Activated T-cell treated with anti-CD3 and anti-CD28 coated beads, Interleukin-2, amount 50 U/mL, for 72 hours (primary cell): ENCODE measurements at regions not wholly inside any gene's neighbourhood (a gene's known extent, or its start where the extent isn't known, plus 50 kb on each side); places are given as distances from the start of the nearest gene placed in this dataset.
"Not testable (repeated sequence)": the region's sequence is repeated elsewhere in the genome, so short reads cannot be mapped to it uniquely, and the experiment has no call there.

Experiments used
- ATAC-seq, 2 donors: fragments of 150-1000 bp; cut with Tn5 transposase; replicated peaks in 1 of 2; 2 replicates each; pipeline ENCODE4 v1.10.0; 2021; ENCODE audit warnings: moderate library complexity in 2 of 2, mild to moderate bottlenecking in 1 of 2
- DNase-seq, 2 donors: peaks; one replicate each; pipeline ENCODE4 v3.0.0; 2021 to 2022; ENCODE audit warnings: mixed read lengths in 1 of 2
- H3K27ac Mint-ChIP-seq: one replicate; pipeline ENCODE4 v1.8.0; 2022; ENCODE audit warnings: mild to moderate bottlenecking, moderate library complexity, mixed read lengths
- H3K27me3 Mint-ChIP-seq: one replicate; pipeline ENCODE4 v1.8.0; 2022; ENCODE audit warnings: low read depth, mixed read lengths
- H3K36me3 Mint-ChIP-seq, 2 donors: one replicate each; pipeline ENCODE4 v1.8.0; 2022; ENCODE audit warnings: mixed read lengths in 2 of 2, mild to moderate bottlenecking in 1 of 2; ENCODE audit not compliant: insufficient read depth in 2 of 2
- H3K4me1 Mint-ChIP-seq: one replicate; pipeline ENCODE4 v1.8.0; 2022; ENCODE audit warnings: low read depth, mixed read lengths
- H3K4me3 Mint-ChIP-seq, 2 donors: one replicate each; pipeline ENCODE4 v1.8.0; 2022; ENCODE audit warnings: mild to moderate bottlenecking in 2 of 2, mixed read lengths in 2 of 2, moderate library complexity in 2 of 2
- H3K9me3 Mint-ChIP-seq, 2 donors: one replicate each; pipeline ENCODE4 v1.8.0; 2022; ENCODE audit warnings: mixed read lengths in 2 of 2

GRCh38 chr16:79835194-79835593, 234.7 kb upstream of the MAF start:
- no peak for ATAC-seq
- Mint-ChIP-seq H3K36me3 (no peaks in the 10 kb centered on the region), H3K27ac (no peak overlapping the region), H3K27me3 (no peaks in the 10 kb centered on the region), H3K4me3 (no peak overlapping the region), H3K4me1 (no peaks in the 10 kb centered on the region), H3K9me3 (peaks cover 0 to 2% of the 10 kb centered on the region in 2 donors)
- DNase-seq = no peak

- ATAC-seq = no peak
- no peak overlapping the region for H3K27ac Mint-ChIP-seq
- H3K4me3 Mint-ChIP-seq = no peak overlapping the region
- H3K27me3 Mint-ChIP-seq = no peaks in the 10 kb centered on the region
- DNase-seq = no peak
- no peaks in the 10 kb centered on the region for H3K4me1 Mint-ChIP-seq
- H3K36me3 Mint-ChIP-seq = no peaks in the 10 kb centered on the region
- peaks cover 0 to 2% of the 10 kb centered on the region in 2 donors for H3K9me3 Mint-ChIP-seq
Measured at GRCh38 chr16:79834720-79835119, 234.2 kb upstream of the MAF start.

GRCh38 chr16:79834003-79834402, 233.5 kb upstream of the MAF start:
- not testable (repeated sequence) for H3K36me3 Mint-ChIP-seq, ATAC-seq, H3K9me3 Mint-ChIP-seq, H3K27me3 Mint-ChIP-seq, H3K27ac Mint-ChIP-seq, DNase-seq, H3K4me1 Mint-ChIP-seq, H3K4me3 Mint-ChIP-seq

GRCh38 chr16:79833559-79833958, 233.0 kb upstream of the MAF start:
- ATAC-seq = no peak
- Mint-ChIP-seq H3K27ac (no peak overlapping the region), H3K9me3 (peaks cover 0 to 2% of the 10 kb centered on the region in 2 donors), H3K27me3 (no peaks in the 10 kb centered on the region), H3K4me1 (no peaks in the 10 kb centered on the region), H3K4me3 (no peak overlapping the region), H3K36me3 (no peaks in the 10 kb centered on the region)
- DNase-seq = no peak

- ATAC-seq (no peak), DNase-seq (no peak)
- no peaks in the 10 kb centered on the region for H3K9me3 Mint-ChIP-seq
- no peaks in the 10 kb centered on the region for H3K36me3 Mint-ChIP-seq
- no peaks in the 10 kb centered on the region for H3K27me3 Mint-ChIP-seq
- no peaks in the 10 kb centered on the region for H3K4me1 Mint-ChIP-seq
- no peak overlapping the region for H3K27ac Mint-ChIP-seq
- H3K4me3 Mint-ChIP-seq = no peak overlapping the region
Measured at GRCh38 chr16:79826732-79827475, 226.4 kb upstream of the MAF start.

GRCh38 chr16:79825002-79825401, 224.5 kb upstream of the MAF start:
- Mint-ChIP-seq H3K27me3 (no peaks in the 10 kb centered on the region), H3K4me1 (no peaks in the 10 kb centered on the region), H3K4me3 (no peak overlapping the region), H3K9me3 (no peaks in the 10 kb centered on the region), H3K27ac (no peak overlapping the region), H3K36me3 (no peaks in the 10 kb centered on the region)
- no peak for DNase-seq
- ATAC-seq = no peak

GRCh38 chr16:79823639-79824038, 223.1 kb upstream of the MAF start:
- H3K36me3 Mint-ChIP-seq = no peaks in the 10 kb centered on the region
- DNase-seq (no peak), ATAC-seq (no peak)
- H3K27me3 Mint-ChIP-seq = no peaks in the 10 kb centered on the region
- no peak overlapping the region for H3K4me3 Mint-ChIP-seq
- no peaks in the 10 kb centered on the region for H3K9me3 Mint-ChIP-seq
- H3K4me1 Mint-ChIP-seq = no peaks in the 10 kb centered on the region
- H3K27ac Mint-ChIP-seq = no peak overlapping the region

GRCh38 chr16:79821911-79822310, 221.4 kb upstream of the MAF start:
- H3K4me1 Mint-ChIP-seq = no peaks in the 10 kb centered on the region
- no peaks in the 10 kb centered on the region for H3K36me3 Mint-ChIP-seq
- H3K4me3 Mint-ChIP-seq = no peak overlapping the region
- H3K9me3 Mint-ChIP-seq = no peaks in the 10 kb centered on the region
- H3K27me3 Mint-ChIP-seq = no peaks in the 10 kb centered on the region
- ATAC-seq = no peak
- no peak overlapping the region for H3K27ac Mint-ChIP-seq
- no peak for DNase-seq

- Mint-ChIP-seq H3K27ac (no peak overlapping the region), H3K9me3 (no peaks in the 10 kb centered on the region), H3K4me3 (no peak overlapping the region), H3K36me3 (no peaks in the 10 kb centered on the region), H3K27me3 (no peaks in the 10 kb centered on the region), H3K4me1 (no peaks in the 10 kb centered on the region)
- DNase-seq = no peak
- no peak for ATAC-seq
Measured at GRCh38 chr16:79816081-79816497, 215.6 kb upstream of the MAF start.

- no peak overlapping the region for H3K27ac Mint-ChIP-seq
- H3K4me3 Mint-ChIP-seq = no peak overlapping the region
- no peaks in the 10 kb centered on the region for H3K27me3 Mint-ChIP-seq
- H3K4me1 Mint-ChIP-seq = no peaks in the 10 kb centered on the region
- no peaks in the 10 kb centered on the region for H3K9me3 Mint-ChIP-seq
- ATAC-seq = no peak
- DNase-seq = no peak
- no peaks in the 10 kb centered on the region for H3K36me3 Mint-ChIP-seq
Measured at GRCh38 chr16:79815049-79815448, 214.5 kb upstream of the MAF start.

- Mint-ChIP-seq H3K27ac (no peak overlapping the region), H3K4me1 (no peaks in the 10 kb centered on the region), H3K36me3 (peaks cover 0 to under 1% of the 10 kb centered on the region in 2 donors), H3K4me3 (no peak overlapping the region), H3K27me3 (no peaks in the 10 kb centered on the region), H3K9me3 (no peaks in the 10 kb centered on the region)
- DNase-seq (no peak), ATAC-seq (no peak)
Measured at GRCh38 chr16:79814124-79814523, 213.6 kb upstream of the MAF start.

- no peaks in the 10 kb centered on the region for H3K4me1 Mint-ChIP-seq
- no peak for DNase-seq
- no peak overlapping the region for H3K27ac Mint-ChIP-seq
- H3K36me3 Mint-ChIP-seq = peaks cover 0 to 1% of the 10 kb centered on the region in 2 donors
- no peaks in the 10 kb centered on the region for H3K9me3 Mint-ChIP-seq
- ATAC-seq = no peak
- no peak overlapping the region for H3K4me3 Mint-ChIP-seq
- no peaks in the 10 kb centered on the region for H3K27me3 Mint-ChIP-seq
Measured at GRCh38 chr16:79811541-79811940, 211.0 kb upstream of the MAF start.

- no peaks in the 10 kb centered on the region for H3K9me3 Mint-ChIP-seq
- H3K27ac Mint-ChIP-seq = no peak overlapping the region
- no peaks in the 10 kb centered on the region for H3K27me3 Mint-ChIP-seq
- peaks cover 0 to 1% of the 10 kb centered on the region in 2 donors for H3K36me3 Mint-ChIP-seq
- ATAC-seq (no peak), DNase-seq (no peak)
- H3K4me1 Mint-ChIP-seq = no peaks in the 10 kb centered on the region
- H3K4me3 Mint-ChIP-seq = no peak overlapping the region
Measured at GRCh38 chr16:79810449-79811189, 210.1 kb upstream of the MAF start.

GRCh38 chr16:79809376-79809775, 208.8 kb upstream of the MAF start:
- DNase-seq (no peak), ATAC-seq (no peak)
- Mint-ChIP-seq H3K4me3 (no peak overlapping the region), H3K27ac (no peak overlapping the region), H3K9me3 (no peaks in the 10 kb centered on the region), H3K36me3 (peaks cover 0 to 1% of the 10 kb centered on the region in 2 donors), H3K27me3 (no peaks in the 10 kb centered on the region), H3K4me1 (no peaks in the 10 kb centered on the region)
